HS-27A (cell line): ENCODE measurements at regions not wholly inside any gene's neighbourhood (a gene's known extent, or its start where the extent isn't known, plus 50 kb on each side); places are given as distances from the start of the nearest gene placed in this dataset.

ENCODE experiments used
- DNase-seq: peaks from one replicate; pipeline ENCODE4 v3.0.0-alpha.2; 2012; ENCODE audit warnings: low read depth, missing footprints

GRCh38 chr1:61627365-61627764, 97.6 kb downstream of the TM2D1 start:
- DNase-seq: no peak

- no peak for DNase-seq
These were observed 98.1 kb downstream of the TM2D1 start for GRCh38 chr1:61626816-61627215.

GRCh38 chr1:61623852-61624251, 101.1 kb downstream of the TM2D1 start:
- no peak for DNase-seq

- DNase-seq: no peak
These were observed 104.4 kb downstream of the TM2D1 start for GRCh38 chr1:61620536-61620935.

GRCh38 chr1:61618755-61619154, 106.2 kb downstream of the TM2D1 start:
- no peak for DNase-seq

GRCh38 chr1:61618193-61618592, 106.7 kb downstream of the TM2D1 start:
- DNase-seq: no peak

- DNase-seq: no peak
These were observed 108.1 kb downstream of the TM2D1 start for GRCh38 chr1:61616830-61617229.

- no peak for DNase-seq
These were observed 112.3 kb downstream of the TM2D1 start for GRCh38 chr1:61612602-61613001.

GRCh38 chr1:61609040-61609439, 115.9 kb downstream of the TM2D1 start:
- no peak for DNase-seq

- no peak for DNase-seq
These were observed 117.5 kb downstream of the TM2D1 start for GRCh38 chr1:61607448-61607847.

GRCh38 chr1:61606448-61607312, 118.3 kb downstream of the TM2D1 start:
- no peak for DNase-seq

- no peak for DNase-seq
These were observed 119.2 kb downstream of the TM2D1 start for GRCh38 chr1:61605607-61606321.

GRCh38 chr1:61604684-61605083, 120.3 kb downstream of the TM2D1 start:
- DNase-seq: no peak

- DNase-seq: no peak
These were observed 120.7 kb downstream of the TM2D1 start for GRCh38 chr1:61604261-61604660.

- no peak for DNase-seq
These were observed 122.3 kb downstream of the TM2D1 start for GRCh38 chr1:61602663-61603062.

- no peak for DNase-seq
These were observed 127.3 kb downstream of the TM2D1 start for GRCh38 chr1:61597601-61598000.

GRCh38 chr1:61593331-61593730, 131.6 kb downstream of the TM2D1 start:
- no peak for DNase-seq

GRCh38 chr1:61591351-61591750, 133.6 kb downstream of the TM2D1 start:
- DNase-seq: no peak

- peak; percentile 29 for DNase-seq
These were observed 135.9 kb downstream of the TM2D1 start for GRCh38 chr1:61588736-61589672.

GRCh38 chr1:61585714-61586113, 139.2 kb downstream of the TM2D1 start:
- DNase-seq: no peak

- DNase-seq: no peak
These were observed 141.2 kb downstream of the TM2D1 start for GRCh38 chr1:61583703-61584102.

- no peak for DNase-seq
These were observed 143.7 kb downstream of the TM2D1 start for GRCh38 chr1:61581251-61581650.
